ENCODE measurements at regions not wholly inside any gene's neighbourhood (a gene's known extent, or its start where the extent isn't known, plus 50 kb on each side); places are given as distances from the start of the nearest gene placed in this dataset.

DNA sequence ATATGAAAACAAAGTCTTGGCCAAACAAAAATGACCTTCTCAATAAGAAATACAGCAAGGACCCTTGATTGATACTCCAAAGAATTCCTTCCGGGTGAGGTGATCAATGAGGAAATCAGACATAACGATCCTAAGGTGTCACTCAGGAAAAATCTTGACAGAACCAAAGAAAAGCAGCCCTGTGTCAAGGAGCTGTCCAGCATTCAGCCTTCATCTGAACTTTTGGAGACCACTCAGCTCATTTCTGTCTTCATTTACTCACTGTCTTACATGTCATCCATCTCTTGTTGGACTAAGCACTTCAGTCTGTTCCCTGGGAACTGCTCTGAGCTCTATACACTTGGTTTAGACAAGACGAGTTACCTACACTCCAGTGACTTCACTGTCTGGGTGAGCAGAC is 179.9 kb downstream of the GRIN2B start:
- TF ChIP-seq, protein P1, sequence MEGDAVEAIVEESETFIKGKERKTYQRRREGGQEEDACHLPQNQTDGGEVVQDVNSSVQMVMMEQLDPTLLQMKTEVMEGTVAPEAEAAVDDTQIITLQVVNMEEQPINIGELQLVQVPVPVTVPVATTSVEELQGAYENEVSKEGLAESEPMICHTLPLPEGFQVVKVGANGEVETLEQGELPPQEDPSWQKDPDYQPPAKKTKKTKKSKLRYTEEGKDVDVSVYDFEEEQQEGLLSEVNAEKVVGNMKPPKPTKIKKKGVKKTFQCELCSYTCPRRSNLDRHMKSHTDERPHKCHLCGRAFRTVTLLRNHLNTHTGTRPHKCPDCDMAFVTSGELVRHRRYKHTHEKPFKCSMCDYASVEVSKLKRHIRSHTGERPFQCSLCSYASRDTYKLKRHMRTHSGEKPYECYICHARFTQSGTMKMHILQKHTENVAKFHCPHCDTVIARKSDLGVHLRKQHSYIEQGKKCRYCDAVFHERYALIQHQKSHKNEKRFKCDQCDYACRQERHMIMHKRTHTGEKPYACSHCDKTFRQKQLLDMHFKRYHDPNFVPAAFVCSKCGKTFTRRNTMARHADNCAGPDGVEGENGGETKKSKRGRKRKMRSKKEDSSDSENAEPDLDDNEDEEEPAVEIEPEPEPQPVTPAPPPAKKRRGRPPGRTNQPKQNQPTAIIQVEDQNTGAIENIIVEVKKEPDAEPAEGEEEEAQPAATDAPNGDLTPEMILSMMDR (IDR thresholded peaks at IDR 0.05; ENCODE audit: low read length) = no peak
- no peak for TF ChIP-seq EZH2 (optimal IDR thresholded peaks at IDR 0.05; ENCODE audit: low read depth, low read length)

All from MM.1S (cell line).